ENCODE measurements at regions not wholly inside any gene's neighbourhood (a gene's known extent, or its start where the extent isn't known, plus 50 kb on each side); places are given as distances from the start of the nearest gene placed in this dataset.
"Not testable (repeated sequence)": the region's sequence is repeated elsewhere in the genome, so short reads cannot be mapped to it uniquely, and the experiment has no call there.

DNA sequence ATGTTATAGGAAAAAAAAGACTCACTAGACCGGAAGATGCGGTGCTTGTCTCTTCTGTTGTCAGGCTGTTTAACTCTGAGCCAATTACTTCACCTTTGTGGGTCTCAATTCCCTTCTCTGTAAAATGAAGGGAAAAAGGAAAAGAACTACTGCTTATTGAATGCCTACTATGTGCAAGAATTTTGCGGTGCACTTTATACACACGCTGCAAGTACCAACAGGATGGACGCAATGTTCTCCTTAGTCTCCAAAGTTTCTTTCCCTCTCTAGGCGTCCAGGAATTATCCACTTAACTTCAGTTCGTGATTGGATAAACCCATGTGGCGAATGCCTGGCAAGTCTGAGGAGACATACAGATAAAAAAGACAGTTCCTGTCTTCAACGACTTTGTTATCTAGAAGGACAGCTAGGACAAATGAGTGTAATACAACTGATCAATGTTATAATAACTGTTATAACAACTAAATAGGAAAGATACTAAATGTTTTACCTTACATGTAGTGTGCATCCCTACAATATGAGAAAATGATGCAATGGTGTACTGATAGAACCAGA, 69.0 kb upstream of the JARID2 start:
- no peak for DNase-seq (ENCODE audit: low spot score)

DNA sequence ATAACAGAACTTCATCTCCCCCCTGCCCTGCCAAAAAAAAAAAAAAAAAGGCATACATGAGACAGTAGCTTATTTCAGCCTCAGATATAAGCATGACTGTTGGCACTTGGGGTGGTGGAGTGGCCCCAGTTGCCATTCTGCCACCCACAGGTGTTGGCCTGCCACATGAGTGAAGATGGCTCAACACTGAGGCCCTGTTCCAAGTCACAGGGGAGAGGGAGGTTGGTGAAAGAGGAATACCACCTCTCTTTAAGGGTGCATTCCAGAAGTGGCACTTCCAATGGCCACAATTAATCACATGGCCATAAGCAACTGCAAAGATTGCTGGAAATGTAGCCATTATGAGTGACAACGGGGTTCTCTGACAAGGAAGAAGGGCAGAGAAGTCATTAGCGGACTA, 61.9 kb upstream of the JARID2 start:
- DNase-seq (ENCODE audit: low spot score): no peak

DNA sequence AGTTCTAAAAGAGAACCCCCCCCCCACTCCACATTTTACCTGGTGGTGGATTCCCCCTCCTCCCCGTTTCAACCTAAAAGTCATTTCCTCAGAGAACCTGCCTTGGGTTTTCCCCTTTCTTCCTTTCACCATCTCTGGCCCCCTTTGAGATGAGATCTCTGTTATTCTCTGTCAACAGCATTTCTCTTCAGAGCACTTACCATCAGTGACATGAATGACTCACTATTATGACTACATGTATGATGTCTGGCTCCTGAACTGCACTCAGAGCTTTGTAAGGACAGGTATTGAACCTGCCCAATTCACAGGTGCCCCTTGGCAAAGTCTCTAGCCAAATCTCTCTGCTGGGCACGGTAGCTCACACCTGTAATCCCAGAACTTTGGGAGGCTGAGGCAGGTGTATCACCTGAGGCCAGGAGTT, 61.4 kb upstream of the JARID2 start:
- DNase-seq (ENCODE audit: low spot score): no peak

DNA sequence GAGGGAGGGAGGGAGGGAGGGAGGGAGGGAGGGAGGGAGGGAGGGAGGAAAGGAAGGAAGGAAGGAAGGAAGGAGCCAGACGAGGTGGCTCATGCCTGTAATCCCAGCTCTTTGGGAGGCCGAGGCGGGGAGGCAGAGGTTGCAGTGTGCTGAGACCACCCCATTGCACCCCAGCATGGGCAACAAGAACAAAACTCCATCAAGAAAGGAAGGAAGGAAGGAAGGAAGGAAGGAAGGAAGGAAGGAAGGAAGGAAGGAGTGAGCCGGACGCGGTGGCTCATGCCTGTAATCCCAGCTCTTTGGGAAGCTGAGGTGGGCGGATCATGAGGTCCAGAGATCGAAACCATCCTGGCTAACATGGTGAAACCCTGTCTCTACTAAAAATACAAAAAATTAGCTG, 60.8 kb upstream of the JARID2 start:
- DNase-seq (ENCODE audit: low spot score): not testable (repeated sequence)

DNA sequence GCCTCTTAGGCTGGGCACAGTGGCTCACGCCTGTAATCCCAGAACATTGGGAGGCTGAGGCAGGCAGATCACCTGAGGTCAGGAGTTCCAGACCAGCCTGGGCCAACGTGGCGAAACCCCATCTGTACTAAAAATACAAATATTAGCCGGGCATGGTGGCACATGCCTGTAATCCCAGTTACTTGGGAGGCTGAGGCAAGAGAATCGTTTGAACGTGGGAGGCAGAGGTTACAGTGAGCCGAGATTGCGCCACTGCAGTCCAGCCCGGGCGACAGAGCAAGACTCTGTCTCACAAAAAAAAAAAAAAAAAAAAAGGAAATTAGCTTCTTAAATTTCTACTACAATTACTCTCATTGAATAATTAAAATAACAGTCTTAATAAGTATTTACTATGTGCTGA, 52.4 kb upstream of the JARID2 start:
- not testable (repeated sequence) for DNase-seq (ENCODE audit: low spot score)

DNA sequence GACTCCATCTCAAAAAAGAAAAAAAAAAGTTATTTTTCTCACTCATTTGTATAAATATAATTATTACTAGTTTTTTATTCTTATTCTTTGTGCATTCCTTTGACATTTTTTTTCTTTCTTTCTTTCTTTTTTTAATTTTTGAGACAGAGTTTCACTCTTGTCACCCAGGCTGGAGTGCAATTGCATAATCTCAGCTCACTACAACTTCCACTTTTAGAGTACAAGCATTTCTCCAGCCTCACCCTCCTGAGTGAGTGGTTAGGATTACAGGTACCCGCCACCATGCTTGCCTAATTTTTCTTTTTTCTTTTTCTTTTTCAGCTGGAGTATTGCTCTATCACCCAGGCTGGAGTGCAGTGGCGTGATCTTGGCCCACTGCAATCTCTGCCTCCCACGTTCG, 51.4 kb upstream of the JARID2 start:
- DNase-seq (ENCODE audit: low spot score): no peak
